ENCODE measurements at regions not wholly inside any gene's neighbourhood (a gene's known extent, or its start where the extent isn't known, plus 50 kb on each side); places are given as distances from the start of the nearest gene placed in this dataset.
"Not testable (repeated sequence)": the region's sequence is repeated elsewhere in the genome, so short reads cannot be mapped to it uniquely, and the experiment has no call there.

- H3K4me1 Mint-ChIP-seq (ENCODE audit: low read depth in 2 of 2); DNase-seq; H3K36me3 Mint-ChIP-seq (ENCODE audit: insufficient read depth); H3K4me3 Mint-ChIP-seq; H3K27me3 Mint-ChIP-seq; H3K27ac Mint-ChIP-seq; H3K9me3 Mint-ChIP-seq; ATAC-seq (replicated peaks): not testable (repeated sequence)
These were observed 512.9 kb downstream of the RPS29 start for GRCh38 chr14:49073292-49073691.

- no peaks in the 10 kb centered on the region for H3K27me3 Mint-ChIP-seq
- ATAC-seq (replicated peaks) (no peak), DNase-seq (no peak)
- no peaks in the 10 kb centered on the region for H3K36me3 Mint-ChIP-seq (ENCODE audit: insufficient read depth)
- no peaks in the 10 kb centered on the region for H3K4me1 Mint-ChIP-seq (ENCODE audit: low read depth in 2 of 2)
- H3K9me3 Mint-ChIP-seq = peaks cover 6 to 8% of the 10 kb centered on the region in 2 donors
- H3K27ac Mint-ChIP-seq = no peak overlapping the region
- no peak overlapping the region for H3K4me3 Mint-ChIP-seq
These were observed 527.7 kb downstream of the RPS29 start for GRCh38 chr14:49058511-49058910.

GRCh38 chr14:49057838-49058510, 528.2 kb downstream of the RPS29 start:
- Mint-ChIP-seq H3K4me3 (no peak overlapping the region), H3K27ac (no peak overlapping the region), H3K27me3 (no peaks in the 10 kb centered on the region), H3K9me3 (peaks cover 6 to 8% of the 10 kb centered on the region in 2 donors), H3K36me3 (ENCODE audit: insufficient read depth) (no peaks in the 10 kb centered on the region), H3K4me1 (ENCODE audit: low read depth in 2 of 2) (no peaks in the 10 kb centered on the region)
- ATAC-seq (replicated peaks) = no peak
- DNase-seq = no peak

GRCh38 chr14:49056021-49056420, 530.2 kb downstream of the RPS29 start:
- Mint-ChIP-seq H3K27me3 (no peaks in the 10 kb centered on the region), H3K4me1 (ENCODE audit: low read depth in 2 of 2) (no peaks in the 10 kb centered on the region), H3K9me3 (peaks cover 6 to 8% of the 10 kb centered on the region in 2 donors), H3K36me3 (ENCODE audit: insufficient read depth) (no peaks in the 10 kb centered on the region), H3K27ac (no peak overlapping the region), H3K4me3 (no peak overlapping the region)
- no peak for ATAC-seq (replicated peaks)
- no peak for DNase-seq

GRCh38 chr14:49052521-49052920, 533.7 kb downstream of the RPS29 start:
- H3K27ac Mint-ChIP-seq = no peak overlapping the region
- DNase-seq = no peak
- peaks cover 10 to 16% of the 10 kb centered on the region in 2 donors for H3K9me3 Mint-ChIP-seq
- no peak for ATAC-seq (replicated peaks)
- H3K4me1 Mint-ChIP-seq (ENCODE audit: low read depth in 2 of 2) = no peaks in the 10 kb centered on the region
- H3K4me3 Mint-ChIP-seq = no peak overlapping the region
- no peaks in the 10 kb centered on the region for H3K27me3 Mint-ChIP-seq
- no peaks in the 10 kb centered on the region for H3K36me3 Mint-ChIP-seq (ENCODE audit: insufficient read depth)

- ATAC-seq (replicated peaks) = no peak
- Mint-ChIP-seq H3K27me3 (no peaks in the 10 kb centered on the region), H3K36me3 (ENCODE audit: insufficient read depth) (no peaks in the 10 kb centered on the region), H3K9me3 (peaks cover 11 to 16% of the 10 kb centered on the region in 2 donors), H3K4me1 (ENCODE audit: low read depth in 2 of 2) (no peaks in the 10 kb centered on the region), H3K27ac (peak overlapping the region in 1 of 2 donors; percentile 8), H3K4me3 (no peak overlapping the region)
- DNase-seq = no peak
These were observed 534.7 kb downstream of the RPS29 start for GRCh38 chr14:49051328-49052060.

- DNase-seq (no peak), ATAC-seq (replicated peaks) (no peak)
- H3K4me3 Mint-ChIP-seq = no peak overlapping the region
- no peaks in the 10 kb centered on the region for H3K36me3 Mint-ChIP-seq (ENCODE audit: insufficient read depth)
- H3K27me3 Mint-ChIP-seq = no peaks in the 10 kb centered on the region
- H3K9me3 Mint-ChIP-seq = peaks cover 11 to 16% of the 10 kb centered on the region in 2 donors
- no peaks in the 10 kb centered on the region for H3K4me1 Mint-ChIP-seq (ENCODE audit: low read depth in 2 of 2)
- no peak overlapping the region for H3K27ac Mint-ChIP-seq
These were observed 535.4 kb downstream of the RPS29 start for GRCh38 chr14:49050822-49051221.

GRCh38 chr14:49049711-49050110, 536.5 kb downstream of the RPS29 start:
- Mint-ChIP-seq H3K9me3 (peaks cover 11 to 16% of the 10 kb centered on the region in 2 donors), H3K4me1 (ENCODE audit: low read depth in 2 of 2) (no peaks in the 10 kb centered on the region), H3K36me3 (ENCODE audit: insufficient read depth) (no peaks in the 10 kb centered on the region), H3K4me3 (no peak overlapping the region), H3K27me3 (no peaks in the 10 kb centered on the region), H3K27ac (no peak overlapping the region)
- ATAC-seq (replicated peaks) (no peak), DNase-seq (no peak)

GRCh38 chr14:49044981-49045380, 541.2 kb downstream of the RPS29 start:
- Mint-ChIP-seq H3K4me1 (ENCODE audit: low read depth in 2 of 2) (no peaks in the 10 kb centered on the region), H3K36me3 (ENCODE audit: insufficient read depth) (no peaks in the 10 kb centered on the region), H3K4me3 (no peak overlapping the region), H3K9me3 (peaks cover 3 to 16% of the 10 kb centered on the region in 2 donors), H3K27me3 (no peaks in the 10 kb centered on the region), H3K27ac (no peak overlapping the region)
- ATAC-seq (replicated peaks) (no peak), DNase-seq (no peak)

GRCh38 chr14:49036984-49037516, 549.1 kb downstream of the RPS29 start:
- no peak for ATAC-seq (replicated peaks)
- no peaks in the 10 kb centered on the region for H3K4me1 Mint-ChIP-seq (ENCODE audit: low read depth in 2 of 2)
- H3K9me3 Mint-ChIP-seq = peaks cover 0 to 7% of the 10 kb centered on the region in 2 donors
- no peaks in the 10 kb centered on the region for H3K27me3 Mint-ChIP-seq
- H3K4me3 Mint-ChIP-seq = no peak overlapping the region
- no peaks in the 10 kb centered on the region for H3K36me3 Mint-ChIP-seq (ENCODE audit: insufficient read depth)
- no peak for DNase-seq
- H3K27ac Mint-ChIP-seq = no peak overlapping the region

- H3K4me3 Mint-ChIP-seq = no peak overlapping the region
- H3K4me1 Mint-ChIP-seq (ENCODE audit: low read depth in 2 of 2) = no peaks in the 10 kb centered on the region
- H3K27ac Mint-ChIP-seq = no peak overlapping the region
- H3K9me3 Mint-ChIP-seq = peaks cover 0 to 6% of the 10 kb centered on the region in 2 donors
- no peak for DNase-seq
- H3K27me3 Mint-ChIP-seq = no peaks in the 10 kb centered on the region
- H3K36me3 Mint-ChIP-seq (ENCODE audit: insufficient read depth) = no peaks in the 10 kb centered on the region
- no peak for ATAC-seq (replicated peaks)
These were observed 549.9 kb downstream of the RPS29 start for GRCh38 chr14:49036266-49036665.

- Mint-ChIP-seq H3K27ac (no peak overlapping the region), H3K4me1 (ENCODE audit: low read depth in 2 of 2) (no peaks in the 10 kb centered on the region), H3K4me3 (no peak overlapping the region), H3K36me3 (ENCODE audit: insufficient read depth) (no peaks in the 10 kb centered on the region), H3K27me3 (no peaks in the 10 kb centered on the region), H3K9me3 (peaks cover 0 to 6% of the 10 kb centered on the region in 2 donors)
- no peak for DNase-seq
- ATAC-seq (replicated peaks) = no peak
These were observed 553.0 kb downstream of the RPS29 start for GRCh38 chr14:49033131-49033530.

GRCh38 chr14:49031710-49032109, 554.5 kb downstream of the RPS29 start:
- DNase-seq; H3K4me1 Mint-ChIP-seq (ENCODE audit: low read depth in 2 of 2); H3K36me3 Mint-ChIP-seq (ENCODE audit: insufficient read depth); H3K27ac Mint-ChIP-seq; H3K27me3 Mint-ChIP-seq; ATAC-seq (replicated peaks); H3K4me3 Mint-ChIP-seq: not testable (repeated sequence)
- peaks cover under 1 to 13% of the 10 kb centered on the region in 2 donors for H3K9me3 Mint-ChIP-seq
